ENCODE measurements at regions not wholly inside any gene's neighbourhood (a gene's known extent, or its start where the extent isn't known, plus 50 kb on each side); places are given as distances from the start of the nearest gene placed in this dataset.

DNA sequence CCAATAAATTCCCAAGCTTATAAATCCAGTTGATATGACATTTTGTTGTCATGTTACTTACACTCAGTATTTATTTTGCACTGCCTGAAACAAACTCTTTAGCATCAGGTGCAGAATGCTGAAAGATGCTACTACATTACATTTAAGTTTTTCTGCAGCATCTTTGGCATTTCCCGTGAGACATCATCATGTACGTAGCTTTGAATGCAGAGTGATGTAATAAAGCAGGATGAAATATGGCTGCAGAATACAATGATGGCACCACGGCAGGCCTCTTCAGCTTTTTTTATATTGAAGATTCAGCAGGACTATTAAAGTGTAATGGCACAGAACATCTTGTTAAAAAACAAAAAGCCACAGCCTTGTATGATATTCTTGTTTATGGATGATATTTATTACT lies 531.8 kb downstream of the NXPH1 start:
- Histone ChIP-seq H2BK5ac (ENCODE audit: low read depth, low read length, poor library complexity, severe bottlenecking) (no peak overlapping the region), H3K9ac (ENCODE audit: low read depth, low read length) (no peak overlapping the region), H3K27ac (ENCODE audit: insufficient read depth, low read length) (no peak overlapping the region), H4K91ac (ENCODE audit: insufficient read depth, low read depth, low read length) (no peak overlapping the region), H3K4me1 (ENCODE audit: control insufficient read depth, insufficient read depth, low read length) (no peaks in the 10 kb centered on the region), H3K36me3 (ENCODE audit: control insufficient read depth, insufficient read depth, low read length) (no peaks in the 10 kb centered on the region), H3K27me3 (ENCODE audit: control insufficient read depth, insufficient read depth, low read length) (no peaks in the 10 kb centered on the region), H4K5ac (ENCODE audit: low read depth, low read length) (no peak overlapping the region), H3K4ac (ENCODE audit: low read depth, low read length) (no peak overlapping the region), H3K56ac (ENCODE audit: extremely low read depth, insufficient read depth, low read length) (no peak overlapping the region), H2BK20ac (ENCODE audit: low read depth, low read length) (no peak overlapping the region), H3K9me1 (ENCODE audit: insufficient read depth, low read length) (no peaks in the 10 kb centered on the region), H3K4me2 (ENCODE audit: low read depth, low read length) (no peak overlapping the region), H3K79me1 (ENCODE audit: low read depth in 1 of 2, low read length in 2 of 2) (no peaks in the 10 kb centered on the region), H4K8ac (ENCODE audit: low read depth in 2 of 2, low read length in 2 of 2) (no peak overlapping the region), H3K4me3 (ENCODE audit: insufficient read depth, low read depth, low read length) (no peak overlapping the region), H2BK15ac (ENCODE audit: low read depth, low read length) (no peak overlapping the region), H4K20me1 (ENCODE audit: insufficient read depth, low read length) (no peaks in the 10 kb centered on the region), H3K23ac (ENCODE audit: low read depth, low read length) (no peak overlapping the region), H3K14ac (replicated peaks; ENCODE audit: low read depth, low read length) (no peak overlapping the region), H2AFZ (replicated peaks; ENCODE audit: low read length, poor library complexity) (no peak overlapping the region), H2BK120ac (ENCODE audit: low read depth, low read length) (no peak overlapping the region), H2AK5ac (ENCODE audit: low read depth, low read length) (no peak overlapping the region), H3K18ac (ENCODE audit: low read depth, low read length) (no peak overlapping the region), H2AK9ac (replicated peaks; ENCODE audit: low read depth, low read length, poor library complexity) (no peak overlapping the region), H3K9me3 (ENCODE audit: control insufficient read depth, insufficient read depth, low read length) (peaks cover 3% of the 10 kb centered on the region; the same call in 1 of the 2 replicates)
- TF ChIP-seq FOS (IDR thresholded peaks at IDR 0.05; ENCODE audit: low read depth, low read length) (no peak), MAZ (IDR thresholded peaks at IDR 0.05; ENCODE audit: borderline replicate concordance, low read depth, low read length) (no peak), RFX5 (IDR thresholded peaks at IDR 0.05; ENCODE audit: low read depth, low read length) (no peak), SMC3 (IDR thresholded peaks at IDR 0.05; ENCODE audit: low read depth, low read length) (no peak), CHD1 (IDR thresholded peaks at IDR 0.05; ENCODE audit: low read depth, low read length) (no peak), POLR2A (IDR thresholded peaks at IDR 0.05; ENCODE audit: low read depth, low read length) (no peak), BHLHE40 (IDR thresholded peaks at IDR 0.05; ENCODE audit: low read depth, low read length) (no peak), NFE2L2 (IDR thresholded peaks at IDR 0.05; ENCODE audit: low read depth, low read length) (no peak), RAD21 (IDR thresholded peaks at IDR 0.05; ENCODE audit: low read length) (no peak), MAFK (IDR thresholded peaks at IDR 0.05; ENCODE audit: low read depth, low read length) (no peak), CEBPB (IDR thresholded peaks at IDR 0.05; ENCODE audit: low read depth, low read length) (no peak), MXI1 (IDR thresholded peaks at IDR 0.05; ENCODE audit: borderline replicate concordance, low read depth, low read length) (no peak), RCOR1 (IDR thresholded peaks at IDR 0.05; ENCODE audit: insufficient replicate concordance, low read length) (no peak)
- TF ChIP-seq, protein P1, sequence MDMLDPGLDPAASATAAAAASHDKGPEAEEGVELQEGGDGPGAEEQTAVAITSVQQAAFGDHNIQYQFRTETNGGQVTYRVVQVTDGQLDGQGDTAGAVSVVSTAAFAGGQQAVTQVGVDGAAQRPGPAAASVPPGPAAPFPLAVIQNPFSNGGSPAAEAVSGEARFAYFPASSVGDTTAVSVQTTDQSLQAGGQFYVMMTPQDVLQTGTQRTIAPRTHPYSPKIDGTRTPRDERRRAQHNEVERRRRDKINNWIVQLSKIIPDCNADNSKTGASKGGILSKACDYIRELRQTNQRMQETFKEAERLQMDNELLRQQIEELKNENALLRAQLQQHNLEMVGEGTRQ (IDR thresholded peaks at IDR 0.05; ENCODE audit: low read depth, low read length): no peak
- TF ChIP-seq, protein P2, sequence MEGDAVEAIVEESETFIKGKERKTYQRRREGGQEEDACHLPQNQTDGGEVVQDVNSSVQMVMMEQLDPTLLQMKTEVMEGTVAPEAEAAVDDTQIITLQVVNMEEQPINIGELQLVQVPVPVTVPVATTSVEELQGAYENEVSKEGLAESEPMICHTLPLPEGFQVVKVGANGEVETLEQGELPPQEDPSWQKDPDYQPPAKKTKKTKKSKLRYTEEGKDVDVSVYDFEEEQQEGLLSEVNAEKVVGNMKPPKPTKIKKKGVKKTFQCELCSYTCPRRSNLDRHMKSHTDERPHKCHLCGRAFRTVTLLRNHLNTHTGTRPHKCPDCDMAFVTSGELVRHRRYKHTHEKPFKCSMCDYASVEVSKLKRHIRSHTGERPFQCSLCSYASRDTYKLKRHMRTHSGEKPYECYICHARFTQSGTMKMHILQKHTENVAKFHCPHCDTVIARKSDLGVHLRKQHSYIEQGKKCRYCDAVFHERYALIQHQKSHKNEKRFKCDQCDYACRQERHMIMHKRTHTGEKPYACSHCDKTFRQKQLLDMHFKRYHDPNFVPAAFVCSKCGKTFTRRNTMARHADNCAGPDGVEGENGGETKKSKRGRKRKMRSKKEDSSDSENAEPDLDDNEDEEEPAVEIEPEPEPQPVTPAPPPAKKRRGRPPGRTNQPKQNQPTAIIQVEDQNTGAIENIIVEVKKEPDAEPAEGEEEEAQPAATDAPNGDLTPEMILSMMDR (conservative IDR thresholded peaks at IDR 0.05; ENCODE audit: low read depth, low read length): no peak
- TF ChIP-seq, protein P3, sequence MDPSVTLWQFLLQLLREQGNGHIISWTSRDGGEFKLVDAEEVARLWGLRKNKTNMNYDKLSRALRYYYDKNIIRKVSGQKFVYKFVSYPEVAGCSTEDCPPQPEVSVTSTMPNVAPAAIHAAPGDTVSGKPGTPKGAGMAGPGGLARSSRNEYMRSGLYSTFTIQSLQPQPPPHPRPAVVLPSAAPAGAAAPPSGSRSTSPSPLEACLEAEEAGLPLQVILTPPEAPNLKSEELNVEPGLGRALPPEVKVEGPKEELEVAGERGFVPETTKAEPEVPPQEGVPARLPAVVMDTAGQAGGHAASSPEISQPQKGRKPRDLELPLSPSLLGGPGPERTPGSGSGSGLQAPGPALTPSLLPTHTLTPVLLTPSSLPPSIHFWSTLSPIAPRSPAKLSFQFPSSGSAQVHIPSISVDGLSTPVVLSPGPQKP (IDR thresholded peaks at IDR 0.05; ENCODE audit: borderline replicate concordance, low read depth, low read length): no peak
- CTCF ChIA-PET: no interaction called here
- no CpG with 5 or more reads among the region's 3 CpGs for WGBS, 2 experiments (ENCODE audit: extremely low coverage in 2 of 2, insufficient read length in 1 of 2)
- in situ Hi-C loops (cut with MboI; ENCODE audit: low sequenced_read_pairs) (no loop called here), dilution Hi-C loops (cut with HindIII; ENCODE audit: low sequenced_read_pairs, unreplicated experiment) (no loop called here), intact Hi-C loops (cut with micrococcal nuclease) (no loop called here)
- POLR2A ChIA-PET (ENCODE audit: unreplicated experiment): no interaction called here
- DNase-seq (no peak), ATAC-seq (ENCODE audit: low read depth) (no peak)
- no TSS peak for BruUV-seq (replicated peaks)

All from IMR-90 (cell line).